Muscle of back (tissue), 3 donors: ENCODE measurements at regions not wholly inside any gene's neighbourhood (a gene's known extent, or its start where the extent isn't known, plus 50 kb on each side); places are given as distances from the start of the nearest gene placed in this dataset.

ENCODE experiments used
- DNase-seq, 3 donors: peaks; one replicate each; pipeline versions ENCODE4 v3.0.0 to v3.0.0-alpha.2; 2013

DNA sequence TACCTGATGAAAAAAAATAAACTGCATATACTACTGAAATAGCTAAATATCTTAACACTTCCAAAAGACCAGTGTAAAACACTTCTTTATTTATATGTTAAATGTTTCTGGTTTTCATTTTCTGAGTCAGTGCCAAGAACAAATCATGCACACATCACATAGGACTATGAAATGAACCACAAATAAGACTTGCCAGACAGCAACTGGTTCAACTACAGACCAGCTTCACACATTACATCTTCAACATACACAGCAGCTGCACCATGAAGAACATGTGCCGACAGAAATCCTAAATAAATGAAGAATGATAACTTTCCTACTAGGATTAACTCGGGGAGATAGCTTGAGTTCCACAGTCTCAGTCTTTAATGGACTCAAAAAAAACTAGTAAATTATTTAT, 168.3 kb upstream of the STXBP5 start:
- DNase-seq, result no peak

DNA sequence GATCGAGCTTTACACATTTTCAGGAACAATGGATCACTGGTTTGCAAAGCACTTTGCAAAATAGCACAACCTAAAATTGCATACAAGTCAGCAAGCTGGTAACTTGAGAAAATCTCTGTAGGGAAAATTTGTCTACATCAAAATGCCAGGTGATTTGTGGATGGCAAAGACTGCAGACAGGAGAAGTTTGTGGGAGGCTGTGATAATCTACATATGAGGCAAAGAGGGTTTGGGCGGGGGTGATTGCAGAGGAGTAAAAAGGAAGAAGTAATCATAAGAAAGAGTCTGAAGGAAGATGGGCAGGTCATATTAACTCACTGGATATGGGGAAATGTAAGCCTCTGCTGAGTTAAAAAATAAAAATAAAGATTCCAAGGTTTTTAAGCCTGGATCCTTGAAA, 166.3 kb upstream of the STXBP5 start:
- no peak for DNase-seq

DNA sequence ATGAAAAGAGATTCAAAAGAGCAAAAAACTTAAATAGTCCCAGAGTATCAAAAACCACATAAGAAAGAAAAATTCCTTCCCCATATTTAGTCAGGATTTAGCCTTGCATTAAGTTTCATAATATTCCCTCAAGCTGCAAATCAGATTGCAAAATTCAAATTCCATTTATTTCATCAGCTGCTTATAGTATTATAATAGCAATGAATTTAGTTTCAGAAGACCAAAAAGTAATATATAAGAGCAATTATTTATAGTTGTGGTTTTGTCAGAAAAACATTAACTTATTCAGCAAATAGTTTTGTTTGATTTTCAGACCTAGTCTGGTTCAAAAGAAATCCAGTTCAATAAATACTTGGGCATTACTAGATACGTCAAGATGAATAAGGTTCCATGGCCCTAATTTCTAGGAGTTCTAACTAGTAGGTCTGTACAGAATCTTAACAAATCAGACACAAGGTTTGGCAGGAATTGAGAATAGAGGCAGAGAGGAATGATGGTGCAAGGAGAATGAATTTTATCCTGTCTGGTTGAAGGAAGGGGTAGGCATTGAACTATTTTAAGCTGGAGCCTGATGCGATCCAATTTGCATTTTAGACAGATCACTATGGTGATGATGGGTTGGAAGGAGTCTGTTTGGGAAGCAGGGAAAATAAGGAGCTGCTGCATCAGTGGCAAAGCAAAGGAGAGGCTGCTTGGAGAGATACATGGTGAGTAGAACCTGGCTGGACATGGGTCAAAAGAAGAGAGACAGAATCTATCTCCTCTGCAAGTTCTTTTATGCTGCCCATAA, 163.9 kb upstream of the STXBP5 start:
- DNase-seq, result peak in 1 of 3 donors; percentile 54

DNA sequence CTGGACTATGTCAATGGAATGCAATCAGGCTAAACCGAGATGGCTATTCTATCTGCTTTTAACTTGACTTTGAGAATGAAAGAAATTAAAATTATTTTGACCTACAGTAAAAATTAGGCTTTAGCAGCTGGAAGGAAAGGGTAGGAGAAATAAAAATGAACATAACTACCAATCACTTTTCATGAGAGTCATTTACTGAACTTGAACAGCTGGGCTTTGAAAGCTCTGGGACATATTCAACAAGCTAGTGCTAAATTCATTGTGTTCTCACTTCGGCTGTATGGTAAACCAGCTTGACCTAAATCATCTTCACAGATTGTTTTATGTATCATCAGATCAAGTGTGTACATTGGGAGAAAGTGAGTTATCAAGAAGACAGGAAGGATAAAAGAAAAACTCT, 161.5 kb upstream of the STXBP5 start:
- DNase-seq, result no peak

DNA sequence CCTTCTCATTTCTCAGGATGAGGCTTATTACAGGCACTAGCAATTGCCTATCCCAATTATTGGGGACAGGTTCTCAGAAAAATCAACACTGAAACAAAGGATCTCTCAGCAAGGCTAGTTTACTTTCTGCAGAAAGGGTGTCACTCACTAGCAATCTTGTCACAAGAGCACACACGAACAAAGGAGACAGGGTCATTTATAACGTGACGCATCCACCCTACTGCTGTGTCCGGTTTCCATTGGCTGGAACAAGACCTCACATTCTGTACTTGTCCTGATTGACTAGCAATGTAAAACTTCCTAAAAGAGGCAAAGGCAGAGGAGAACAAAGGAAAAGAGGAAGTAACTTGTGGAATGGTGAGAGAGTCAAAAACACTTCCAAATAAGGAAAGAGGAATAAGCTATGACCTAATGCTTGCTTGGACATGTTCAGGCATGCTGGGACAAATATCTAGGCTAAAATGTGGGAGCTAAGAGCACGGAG, 160.2 kb upstream of the STXBP5 start:
- DNase-seq, result no peak

DNA sequence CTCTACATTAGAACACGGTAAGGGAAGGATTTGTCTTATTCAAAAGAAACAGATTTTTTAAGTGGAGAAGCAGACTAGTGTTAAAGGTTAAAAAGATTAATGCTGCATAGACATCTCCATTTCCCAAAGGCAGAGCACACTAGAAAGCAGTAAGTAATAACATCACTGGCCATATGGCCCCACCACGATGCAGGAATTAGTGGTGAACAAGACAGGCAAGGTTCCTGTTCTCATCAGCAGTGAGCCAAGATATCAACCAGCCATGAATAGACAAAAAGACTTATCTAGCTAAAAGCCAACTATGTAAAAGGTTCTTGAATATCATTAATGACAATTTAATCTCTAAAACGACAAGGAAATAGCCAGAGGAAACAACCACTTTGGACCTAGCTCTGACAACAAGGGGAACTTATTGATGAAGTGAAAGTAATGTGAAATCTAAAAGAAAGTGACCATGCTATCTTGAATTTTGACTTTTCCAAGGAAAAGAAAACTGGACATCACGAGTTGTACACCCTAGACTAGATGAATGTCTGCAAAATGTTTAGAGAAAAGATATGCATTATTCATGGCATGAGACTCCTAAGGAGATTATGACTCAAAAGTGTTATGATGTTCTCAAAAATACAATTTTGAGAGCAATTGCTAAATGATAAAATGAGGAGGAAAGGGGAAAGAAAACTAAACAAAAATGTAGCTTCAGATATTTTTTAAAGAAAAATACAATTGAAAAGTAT, 157.9 kb upstream of the STXBP5 start:
- no peak for DNase-seq

DNA sequence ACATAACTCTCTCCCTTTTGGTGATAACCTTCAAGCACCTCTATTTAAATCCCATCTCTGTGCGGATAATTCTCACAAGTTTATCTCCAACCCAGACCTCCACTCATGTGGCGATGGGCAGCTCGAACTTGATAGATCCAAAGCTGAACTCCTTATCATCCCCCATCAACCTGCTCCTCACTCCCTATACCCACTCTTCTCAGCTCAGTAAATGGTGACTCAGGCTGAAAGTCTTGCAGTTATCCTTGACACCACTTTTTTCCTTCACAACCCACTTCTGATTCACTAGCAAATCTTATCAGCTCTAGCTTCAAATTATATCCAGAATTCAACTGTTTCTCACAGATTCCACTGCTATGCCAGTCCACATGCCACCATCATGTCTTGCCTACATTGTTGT, 155.3 kb upstream of the STXBP5 start:
- no peak for DNase-seq

DNA sequence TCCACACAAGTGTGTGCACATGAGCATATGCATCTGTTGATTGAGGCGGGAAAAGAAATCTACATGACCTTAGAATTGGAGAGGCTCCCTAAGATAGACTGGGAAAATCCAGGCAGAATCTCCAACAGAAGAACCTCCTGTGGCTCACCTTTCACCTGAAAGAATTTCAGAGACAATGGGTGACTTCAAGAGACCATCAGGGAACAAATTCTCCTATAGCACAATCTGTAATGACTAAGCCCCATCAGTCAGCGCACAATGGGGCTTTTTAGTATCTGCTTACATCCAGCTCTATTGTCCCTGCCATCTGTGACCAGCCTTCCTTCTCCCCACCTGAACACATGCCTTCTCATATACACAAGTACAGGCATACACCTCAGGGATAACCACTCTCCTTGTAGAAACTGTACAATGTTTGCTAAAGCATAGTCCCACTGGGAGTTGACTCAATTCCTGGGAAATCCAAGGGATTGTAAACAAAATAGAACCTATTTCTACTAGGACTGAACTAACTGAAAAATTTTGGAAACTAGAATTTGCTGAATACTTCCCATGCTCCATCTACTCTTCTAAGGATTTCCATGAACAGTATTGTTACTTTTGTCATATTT, 150.8 kb upstream of the STXBP5 start:
- DNase-seq, result no peak

DNA sequence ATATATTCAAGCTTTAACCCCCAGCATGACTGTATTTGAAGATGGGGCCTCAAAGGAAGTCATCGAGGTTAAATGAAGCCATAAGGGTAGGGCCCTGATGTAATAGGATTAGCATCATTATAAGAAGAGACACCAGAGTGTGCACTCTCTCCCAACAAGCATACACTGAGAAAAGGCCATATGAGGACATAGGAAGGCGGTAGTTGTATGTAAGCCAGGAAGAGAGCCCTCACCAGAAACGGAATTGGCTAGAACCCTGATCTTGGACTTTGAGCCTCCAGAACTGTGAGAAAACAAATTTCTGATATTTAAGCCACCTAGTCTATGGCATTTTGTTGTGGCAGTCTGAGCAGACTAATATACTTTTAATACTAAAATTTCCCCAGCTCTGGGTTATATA, 150.1 kb upstream of the STXBP5 start:
- no peak for DNase-seq

DNA sequence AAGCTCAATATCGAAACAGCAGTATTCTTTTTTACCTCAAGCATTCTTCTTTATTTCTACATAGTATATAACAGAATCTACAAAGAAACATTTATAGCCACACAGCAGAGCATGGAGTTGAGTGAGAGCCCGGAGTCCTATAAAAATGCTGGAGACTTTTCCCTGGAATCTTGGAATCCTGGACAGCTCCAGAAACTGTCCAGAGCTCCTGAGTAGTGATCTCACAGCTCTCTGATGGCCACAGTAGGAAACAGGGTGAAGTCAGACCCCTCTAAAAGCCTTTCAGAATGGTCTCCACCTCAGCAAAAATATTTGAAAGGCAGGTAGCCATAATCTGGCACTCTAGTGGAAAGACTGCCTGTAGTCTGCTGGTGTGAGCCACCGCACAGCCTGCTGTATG, 149.3 kb upstream of the STXBP5 start:
- no peak for DNase-seq

DNA sequence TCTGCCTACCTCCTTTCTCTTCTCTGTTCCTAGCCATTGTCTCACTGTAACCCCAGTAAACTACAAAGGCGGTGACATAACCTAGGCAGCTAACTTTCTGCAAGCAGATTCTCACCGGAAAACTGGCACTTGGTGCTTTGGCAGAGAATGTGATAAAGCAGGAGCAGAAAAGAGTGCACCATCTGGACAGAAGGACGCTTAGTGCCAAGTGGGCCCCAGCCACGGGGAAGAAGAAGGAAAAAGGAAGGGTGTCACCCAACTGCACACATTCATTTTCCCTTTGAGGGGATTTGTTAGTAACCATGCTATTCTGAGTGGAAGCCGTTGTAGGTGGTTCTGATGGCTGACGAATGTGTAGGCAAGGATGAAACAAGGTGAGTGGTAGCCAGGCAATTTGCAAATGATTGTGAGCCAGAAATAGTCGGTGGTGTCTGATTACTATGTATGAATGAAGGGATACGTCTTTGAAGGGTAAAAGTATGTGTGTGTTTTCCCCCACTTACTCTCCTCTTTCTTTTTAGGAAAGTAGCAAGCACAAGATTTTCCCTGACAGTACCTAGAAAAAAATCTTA, 148.3 kb upstream of the STXBP5 start:
- no peak for DNase-seq

DNA sequence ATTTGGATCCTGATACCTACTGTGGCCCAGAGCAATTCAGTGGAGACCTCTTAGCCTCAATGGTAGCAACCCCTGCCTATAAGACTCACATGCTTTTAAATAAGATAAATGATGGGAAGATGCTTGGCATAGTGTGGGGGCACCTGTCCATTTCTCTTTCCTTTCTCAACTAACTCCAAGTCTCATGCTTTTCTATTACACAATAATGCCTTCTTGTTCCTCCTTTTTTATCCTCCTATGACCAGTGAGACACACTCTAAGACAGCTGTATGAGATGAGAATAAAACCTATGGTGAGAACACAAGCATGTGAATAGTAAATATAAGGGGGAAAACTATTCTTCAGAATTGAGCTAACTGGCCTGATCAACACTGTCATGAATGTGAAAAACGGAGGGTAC, 147.0 kb upstream of the STXBP5 start:
- DNase-seq, result no peak

DNA sequence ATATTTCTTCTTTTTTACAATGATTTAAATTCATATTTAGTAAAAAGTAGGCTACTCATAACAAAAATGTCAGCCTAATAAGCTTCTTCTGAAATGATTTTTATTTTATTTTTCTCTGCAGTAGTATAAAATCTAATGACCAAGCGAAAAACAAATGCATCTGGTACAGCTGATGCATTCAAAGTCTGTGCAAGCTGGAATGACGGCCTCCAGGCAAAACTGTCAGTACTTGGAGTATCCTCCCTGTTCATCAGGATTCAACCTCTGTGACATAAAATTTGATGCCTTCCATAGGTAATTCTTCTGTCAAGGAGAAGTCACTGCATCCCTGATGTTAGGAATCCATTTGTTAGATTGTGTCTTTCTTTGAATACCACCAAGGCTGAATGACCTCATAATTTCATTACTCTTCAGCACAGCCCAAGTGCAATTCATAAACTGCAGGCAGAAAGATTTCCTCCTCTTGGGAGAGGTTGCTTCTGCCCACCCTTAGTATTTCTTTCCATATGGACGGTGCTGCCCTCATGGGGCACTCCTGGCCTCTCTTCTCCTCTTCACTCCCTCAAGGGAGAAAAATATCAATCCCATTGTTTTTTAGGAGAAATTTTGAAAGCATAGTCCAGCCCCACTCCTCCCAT, 146.4 kb upstream of the STXBP5 start:
- no peak for DNase-seq

DNA sequence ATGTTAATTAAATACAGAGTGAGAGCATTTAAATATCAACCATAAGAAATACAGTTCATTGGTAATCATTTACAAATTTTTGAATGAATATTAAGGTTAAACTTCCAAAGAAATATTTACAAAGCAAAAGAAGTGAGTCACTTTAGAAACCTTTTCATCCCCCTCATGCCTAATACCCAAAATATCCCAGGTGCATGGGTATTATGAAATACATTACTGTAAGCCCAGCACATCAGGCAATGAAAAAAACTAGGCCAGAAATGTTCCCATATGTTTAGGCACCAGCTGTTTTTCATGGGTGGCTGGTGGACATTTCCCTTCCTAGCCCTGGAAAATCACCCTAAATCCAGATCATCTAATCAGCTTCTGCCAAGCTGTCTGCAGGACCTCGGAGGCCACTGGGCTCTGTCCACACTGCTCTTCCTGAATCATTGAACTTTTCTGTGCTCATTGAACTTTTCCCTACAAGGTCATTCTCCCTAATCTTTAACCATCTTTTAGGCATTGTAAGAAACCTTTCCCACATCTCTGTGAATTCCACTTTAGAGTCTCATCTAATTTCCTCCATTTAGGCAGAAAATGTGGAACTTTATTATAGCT, 145.3 kb upstream of the STXBP5 start:
- no peak for DNase-seq

DNA sequence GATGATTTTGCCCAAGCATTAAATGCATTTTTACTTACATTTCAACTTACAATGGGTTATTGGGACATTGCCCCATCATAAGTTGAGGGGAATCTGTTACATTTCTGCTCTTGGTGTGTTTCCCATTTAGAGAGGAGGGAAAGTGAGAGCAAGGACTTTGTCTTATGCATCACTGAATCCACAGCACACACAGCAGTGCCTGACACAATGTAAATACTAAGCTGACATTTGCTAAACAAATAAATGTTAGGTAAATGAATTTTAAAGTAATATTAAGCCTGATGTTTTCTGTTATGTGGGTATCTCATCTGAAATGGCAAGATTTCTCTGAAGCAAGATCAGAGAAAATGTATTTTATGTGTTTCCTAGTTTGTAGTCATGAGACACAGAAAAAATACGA, 143.6 kb upstream of the STXBP5 start:
- DNase-seq, result no peak

DNA sequence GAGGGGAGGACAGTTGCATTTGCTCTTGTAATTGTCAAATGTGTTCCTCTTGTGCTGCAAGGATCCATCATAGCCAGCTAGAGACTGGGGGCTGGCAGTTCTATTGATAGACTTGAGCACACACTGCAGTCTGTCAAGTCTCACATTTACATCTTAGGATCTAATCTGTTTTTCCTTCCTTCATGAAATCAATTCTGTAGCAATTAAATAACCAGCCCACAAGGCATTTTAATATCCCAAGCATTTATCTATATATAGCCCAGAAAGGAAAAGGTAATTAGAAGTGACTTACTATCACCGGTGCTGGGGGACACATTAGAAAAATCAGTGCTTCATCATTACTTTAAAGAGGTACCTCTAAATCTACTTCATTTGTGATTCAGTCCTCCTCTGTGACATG, 143.0 kb upstream of the STXBP5 start:
- DNase-seq, result no peak

DNA sequence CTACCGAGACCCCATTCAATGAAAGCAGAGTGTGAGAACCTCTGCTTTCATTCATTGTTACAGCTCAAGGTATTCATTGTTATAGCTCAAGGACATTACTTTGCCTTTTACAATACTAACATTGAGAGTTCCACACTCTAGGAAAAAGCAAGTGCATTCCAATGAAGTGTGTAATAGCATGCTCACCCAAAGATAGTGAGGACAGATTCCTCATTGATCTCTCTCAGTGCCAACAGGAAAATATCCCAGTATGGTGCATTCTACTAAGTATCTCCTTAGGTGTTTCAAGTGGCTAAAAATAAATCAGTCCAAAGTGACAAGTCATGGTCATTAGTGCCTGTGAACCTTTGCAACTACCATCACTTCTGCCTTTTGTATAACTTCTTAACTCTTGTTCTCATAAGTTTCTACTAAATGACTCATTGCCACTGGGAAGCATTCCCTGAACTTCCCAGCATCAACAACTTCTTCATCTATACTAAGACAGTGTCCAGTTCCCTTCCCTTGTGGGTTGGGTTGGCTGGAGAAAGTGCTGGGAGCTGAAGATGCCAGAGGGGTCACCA, 140.7 kb upstream of the STXBP5 start:
- peak in 1 of 3 donors; percentile 56 for DNase-seq

DNA sequence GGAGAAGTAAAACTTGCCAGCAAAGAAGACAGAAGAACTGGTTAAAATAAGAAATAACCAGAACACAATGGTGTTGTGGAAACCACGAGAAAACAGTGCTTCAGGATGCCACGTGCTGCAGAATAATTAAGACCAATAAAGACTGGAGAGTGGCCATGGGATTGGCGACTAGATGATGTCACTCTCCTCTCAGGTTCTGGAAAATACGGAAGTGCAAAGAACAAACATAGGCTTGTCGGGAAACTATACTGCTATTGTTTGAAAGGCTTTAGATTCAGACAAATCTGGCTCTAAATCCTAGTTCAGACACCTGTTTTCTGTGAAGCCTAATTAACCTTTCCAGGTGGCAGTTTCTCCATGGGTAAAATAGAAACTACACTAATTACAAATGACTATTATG, 138.4 kb upstream of the STXBP5 start:
- no peak for DNase-seq

DNA sequence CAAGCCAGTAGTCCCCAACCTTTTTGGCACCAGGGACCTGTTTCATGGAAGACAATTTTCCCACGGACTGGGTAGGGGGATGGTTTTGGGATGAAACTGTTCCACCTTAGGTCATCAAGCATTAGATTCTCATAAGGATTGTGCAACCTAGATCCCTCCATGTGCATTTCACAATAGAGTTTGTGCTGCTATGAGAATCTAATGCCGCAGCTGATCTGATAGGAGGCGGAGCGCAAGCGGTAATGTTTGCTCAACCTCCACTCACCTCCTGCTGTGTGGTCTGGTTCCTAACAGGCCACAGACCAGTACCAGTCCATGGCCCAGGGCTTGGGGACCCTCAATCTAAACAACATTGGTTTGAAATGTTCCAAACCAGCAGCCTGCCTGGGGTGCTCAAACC, 137.0 kb upstream of the STXBP5 start:
- no peak for DNase-seq

DNA sequence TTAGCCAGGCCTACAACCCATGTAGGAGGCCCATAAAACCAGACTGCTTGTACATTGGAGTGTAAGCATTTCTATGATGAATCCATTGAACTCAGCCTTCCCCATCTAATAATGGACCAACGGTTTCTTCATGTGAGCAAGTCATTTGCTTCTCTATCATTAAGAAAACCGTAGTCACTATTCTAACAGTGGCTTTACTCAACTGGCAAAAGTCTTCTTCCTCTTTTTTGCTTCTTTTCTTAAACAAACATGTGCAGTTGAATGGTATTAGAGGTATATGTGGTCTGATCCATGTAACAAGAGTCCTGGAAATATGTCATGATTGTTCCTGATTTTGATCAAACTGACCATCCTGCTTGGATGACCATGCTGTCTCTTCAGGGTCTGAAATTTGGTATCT, 132.4 kb upstream of the STXBP5 start:
- DNase-seq, result no peak

DNA sequence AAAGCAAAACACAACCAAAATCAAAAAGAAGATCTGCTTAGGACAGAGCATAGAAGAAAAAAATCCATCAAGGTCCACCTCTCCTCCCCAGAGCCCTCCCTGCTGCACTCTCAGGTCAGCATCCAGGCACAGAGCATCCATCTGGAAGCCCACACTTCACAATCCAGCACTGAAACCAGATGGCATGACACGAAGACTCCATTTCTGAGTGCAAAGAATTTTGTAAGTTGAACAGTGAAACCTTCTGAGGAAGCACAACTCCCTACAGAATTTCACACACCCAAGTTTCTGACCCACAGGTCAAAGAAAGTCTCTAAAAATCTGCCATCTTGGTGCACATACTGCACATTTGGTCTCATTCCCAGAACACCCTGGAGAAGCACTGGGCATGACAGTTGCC, 128.8 kb upstream of the STXBP5 start:
- DNase-seq, result no peak
